ENCODE measurements at regions not wholly inside any gene's neighbourhood (a gene's known extent, or its start where the extent isn't known, plus 50 kb on each side); places are given as distances from the start of the nearest gene placed in this dataset.

- no peak overlapping the region for H3K4me3 ChIP-seq (ENCODE audit: low read depth, low read length, poor library complexity, severe bottlenecking)
- H2AFZ ChIP-seq (ENCODE audit: low read length), result no peak overlapping the region
- no peak overlapping the region for H3K9ac ChIP-seq (ENCODE audit: low read length)
- peaks cover 11% of the 10 kb centered on the region for H3K4me1 ChIP-seq (ENCODE audit: insufficient read depth, low read length, severe bottlenecking)
- H3K36me3 ChIP-seq (ENCODE audit: insufficient read depth, low read length), result no peaks in the 10 kb centered on the region
- H4K20me1 ChIP-seq (ENCODE audit: insufficient read depth, low read length), result no peaks in the 10 kb centered on the region
- TF ChIP-seq EZH2 (IDR thresholded peaks at IDR 0.05; ENCODE audit: borderline replicate concordance, low read length) (no peak), CTCF (IDR thresholded peaks at IDR 0.05; ENCODE audit: low read length) (no peak)
- no peaks in the 10 kb centered on the region for H3K27me3 ChIP-seq (ENCODE audit: insufficient read depth, low read length)
- no peaks in the 10 kb centered on the region for H3K9me2 ChIP-seq (ENCODE audit: low read depth, low read length)
- peak overlapping the region; percentile 43 for H3K4me2 ChIP-seq (ENCODE audit: low read length)
- H3K9me3 ChIP-seq (ENCODE audit: low read length), result no peaks in the 10 kb centered on the region
- H3K27ac ChIP-seq (ENCODE audit: low read depth, low read length, poor library complexity, severe bottlenecking), result no peak overlapping the region
- H3K79me2 ChIP-seq (ENCODE audit: insufficient read depth, low read length), result no peaks in the 10 kb centered on the region
- no peaks in the 10 kb centered on the region for H3F3A ChIP-seq (ENCODE audit: insufficient read depth, low read length)
These were observed 87.4 kb downstream of the FASLG start for GRCh38 chr1:172746091-172746949.

GRCh38 chr1:172748201-172748600 is 89.3 kb downstream of the FASLG start:
- Histone ChIP-seq H2AFZ (ENCODE audit: low read length) (no peak overlapping the region), H3K36me3 (ENCODE audit: insufficient read depth, low read length) (no peaks in the 10 kb centered on the region), H3F3A (ENCODE audit: insufficient read depth, low read length) (no peaks in the 10 kb centered on the region), H3K9me3 (ENCODE audit: low read length) (no peaks in the 10 kb centered on the region), H3K79me2 (ENCODE audit: insufficient read depth, low read length) (no peaks in the 10 kb centered on the region), H3K9me2 (ENCODE audit: low read depth, low read length) (no peaks in the 10 kb centered on the region), H3K4me2 (ENCODE audit: low read length) (no peak overlapping the region), H3K4me3 (ENCODE audit: low read depth, low read length, poor library complexity, severe bottlenecking) (no peak overlapping the region), H3K9ac (ENCODE audit: low read length) (no peak overlapping the region), H3K4me1 (ENCODE audit: insufficient read depth, low read length, severe bottlenecking) (peaks cover 11% of the 10 kb centered on the region), H4K20me1 (ENCODE audit: insufficient read depth, low read length) (no peaks in the 10 kb centered on the region), H3K27ac (ENCODE audit: low read depth, low read length, poor library complexity, severe bottlenecking) (no peak overlapping the region), H3K27me3 (ENCODE audit: insufficient read depth, low read length) (no peaks in the 10 kb centered on the region)
- TF ChIP-seq CTCF (IDR thresholded peaks at IDR 0.05; ENCODE audit: low read length) (no peak), EZH2 (IDR thresholded peaks at IDR 0.05; ENCODE audit: borderline replicate concordance, low read length) (no peak)

DNA sequence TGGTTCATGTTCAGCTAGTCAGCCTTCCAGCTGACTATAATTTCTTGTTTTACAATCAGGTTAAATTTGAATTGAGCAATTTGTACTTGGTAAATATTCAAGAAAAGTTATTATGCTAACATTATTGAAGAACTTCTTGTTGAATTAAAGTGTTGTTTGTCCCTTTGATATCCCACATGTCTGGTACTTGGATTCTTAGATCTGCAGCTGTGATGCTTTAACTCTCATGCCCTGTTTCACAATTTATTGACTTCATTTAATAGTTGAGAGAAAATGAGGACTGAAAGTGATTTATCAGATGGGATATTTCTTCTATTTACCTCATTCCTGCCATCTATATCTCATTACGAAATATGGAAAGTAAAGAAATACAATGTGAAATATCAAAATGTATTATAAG is 92.8 kb downstream of the FASLG start:
- TF ChIP-seq CTCF (IDR thresholded peaks at IDR 0.05; ENCODE audit: low read length) (no peak), EZH2 (IDR thresholded peaks at IDR 0.05; ENCODE audit: borderline replicate concordance, low read length) (no peak)
- peaks cover 2% of the 10 kb centered on the region for H3K4me1 ChIP-seq (ENCODE audit: insufficient read depth, low read length, severe bottlenecking)
- H3K9ac ChIP-seq (ENCODE audit: low read length), result no peak overlapping the region
- H3K4me3 ChIP-seq (ENCODE audit: low read depth, low read length, poor library complexity, severe bottlenecking), result no peak overlapping the region
- H2AFZ ChIP-seq (ENCODE audit: low read length), result no peak overlapping the region
- H3K79me2 ChIP-seq (ENCODE audit: insufficient read depth, low read length), result no peaks in the 10 kb centered on the region
- H3K27ac ChIP-seq (ENCODE audit: low read depth, low read length, poor library complexity, severe bottlenecking), result no peak overlapping the region
- no peak overlapping the region for H3K4me2 ChIP-seq (ENCODE audit: low read length)
- H4K20me1 ChIP-seq (ENCODE audit: insufficient read depth, low read length), result no peaks in the 10 kb centered on the region
- no peaks in the 10 kb centered on the region for H3K9me3 ChIP-seq (ENCODE audit: low read length)
- H3K36me3 ChIP-seq (ENCODE audit: insufficient read depth, low read length), result no peaks in the 10 kb centered on the region
- no peaks in the 10 kb centered on the region for H3F3A ChIP-seq (ENCODE audit: insufficient read depth, low read length)
- H3K27me3 ChIP-seq (ENCODE audit: insufficient read depth, low read length), result no peaks in the 10 kb centered on the region
- H3K9me2 ChIP-seq (ENCODE audit: low read depth, low read length), result no peaks in the 10 kb centered on the region
